Skin epidermis (tissue), 12 donors: ENCODE measurements at regions not wholly inside any gene's neighbourhood (a gene's known extent, or its start where the extent isn't known, plus 50 kb on each side); places are given as distances from the start of the nearest gene placed in this dataset.

Experiments used
- H3K27ac ChIP-seq, 21 experiments: fragments of 200-600 bp; sonication (generic) in 11 of 21; one replicate each; pipeline ENCODE4 v1.5.0; 2020; ENCODE audit warnings: mild to moderate bottlenecking in 3 of 21, inconsistent platforms in 2 of 21, moderate library complexity in 2 of 21
- H3K4me3 ChIP-seq, 7 experiments: fragments of 200-600 bp; sonication (generic) in 2 of 7; one replicate each; pipeline ENCODE4 v1.5.0; 2020; ENCODE audit warnings: inconsistent platforms in 2 of 7, mild to moderate bottlenecking in 2 of 7, moderate library complexity in 1 of 7

DNA sequence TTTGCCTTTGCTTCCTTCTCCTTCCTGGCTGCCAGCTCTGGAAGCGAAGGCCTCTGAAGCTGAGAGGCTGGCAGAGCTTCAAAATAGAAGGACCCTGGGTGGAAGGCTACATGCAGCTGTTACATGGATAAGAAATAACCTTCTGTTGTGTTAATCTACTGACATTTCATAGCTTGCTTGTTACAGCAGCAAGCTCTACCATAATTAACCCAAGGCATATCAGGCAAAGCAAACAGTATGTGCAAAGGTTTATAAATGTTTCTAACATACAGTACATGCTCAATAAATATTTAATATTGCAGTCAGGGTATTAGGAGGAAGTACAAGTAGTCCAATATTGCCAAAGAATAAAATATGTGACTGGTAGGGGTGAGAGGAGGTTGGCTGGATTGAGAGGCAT lies 55.6 kb upstream of the MKLN1 start:
- Histone ChIP-seq H3K4me3 (no peak overlapping the region), H3K27ac (no peak overlapping the region)

DNA sequence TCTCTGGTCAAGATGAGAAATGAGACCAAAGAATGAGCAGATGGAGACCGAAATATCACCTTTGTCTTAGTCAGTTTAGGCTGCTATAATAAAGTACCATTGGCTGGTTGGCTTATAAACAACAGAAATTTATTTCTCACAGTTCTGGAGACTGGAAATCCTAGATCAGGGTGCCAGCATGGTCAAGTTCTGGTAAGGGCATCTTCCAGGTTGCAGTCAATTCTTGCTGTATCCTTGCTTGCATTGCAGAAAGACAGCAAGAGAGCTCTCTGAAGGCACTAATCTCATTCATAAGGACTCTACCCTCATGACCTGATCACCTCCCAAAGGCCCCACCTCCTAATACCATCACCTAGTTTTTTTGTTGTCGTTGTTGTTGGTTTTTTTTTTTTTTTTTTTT lies 52.7 kb upstream of the MKLN1 start:
- no peak overlapping the region for H3K27ac ChIP-seq

DNA sequence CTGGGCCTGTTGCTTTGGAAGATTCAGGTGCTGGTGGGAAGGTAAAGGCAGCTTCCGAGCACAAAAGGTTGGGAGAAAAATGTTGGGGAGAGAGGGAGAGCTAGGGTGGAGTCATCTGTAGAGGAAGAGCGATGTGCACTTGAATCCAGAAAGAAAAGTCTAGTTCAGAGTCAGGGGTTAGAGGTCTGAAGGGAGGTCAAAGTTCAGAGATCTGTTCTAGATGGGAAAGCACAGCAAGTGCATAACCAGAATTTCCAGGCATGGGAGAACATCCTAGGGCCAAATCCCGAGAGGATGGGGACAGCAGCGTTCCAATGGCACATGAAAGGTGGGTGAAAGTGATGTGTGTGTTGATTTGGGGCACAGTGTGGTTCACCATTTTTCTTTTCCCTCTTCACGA lies 51.5 kb upstream of the MKLN1 start:
- H3K4me3 ChIP-seq: no peak overlapping the region

More for the DNA sequence above, 52.7 kb upstream of the MKLN1 start:
- H3K4me3 ChIP-seq: no peak overlapping the region

DNA sequence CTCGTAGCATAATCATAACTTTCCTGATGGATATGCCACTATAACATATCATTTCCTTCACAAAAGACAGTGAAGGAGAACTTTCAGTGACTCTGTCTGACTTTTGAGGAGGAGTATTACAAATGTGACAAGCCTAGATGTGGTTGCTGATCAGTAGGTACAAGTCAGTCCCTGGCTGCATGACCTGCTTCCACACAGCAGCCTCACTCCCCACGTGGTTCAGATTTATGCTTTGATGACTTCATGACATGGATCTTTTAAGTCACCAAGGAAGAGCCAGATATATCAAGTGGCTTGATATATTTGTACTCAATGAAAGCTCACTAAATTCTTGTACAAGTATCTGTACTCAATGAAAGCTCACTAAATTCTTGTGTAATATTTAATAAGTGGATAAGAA lies 50.9 kb upstream of the MKLN1 start:
- Histone ChIP-seq H3K4me3 (no peak overlapping the region), H3K27ac (no peak overlapping the region)

More for the DNA sequence above, 51.5 kb upstream of the MKLN1 start:
- no peak overlapping the region for H3K27ac ChIP-seq
